H9 (cell line): ENCODE measurements at regions not wholly inside any gene's neighbourhood (a gene's known extent, or its start where the extent isn't known, plus 50 kb on each side); places are given as distances from the start of the nearest gene placed in this dataset.

Experiments
- DNase-seq: peaks from one replicate; pipeline ENCODE4 v3.0.0-alpha.2; 2017
- H2AFZ ChIP-seq: one replicate; pipeline ENCODE4 v1.6.1; 2013; ENCODE audit warnings: mild to moderate bottlenecking, low read length, control low read depth, moderate library complexity
- H2AK5ac ChIP-seq: 2 replicates; pipeline ENCODE4 v1.6.1; 2013; ENCODE audit warnings: low read length, control low read depth, mixed read lengths; ENCODE audit not compliant: insufficient read length
- H2BK120ac ChIP-seq: one replicate; pipeline ENCODE4 v1.6.1; 2013; ENCODE audit warnings: low read depth, mild to moderate bottlenecking, low read length, control low read depth, inconsistent platforms; ENCODE audit not compliant: poor library complexity, severe bottlenecking
- H2BK12ac ChIP-seq: 2 replicates; pipeline ENCODE4 v1.6.1; 2013; ENCODE audit warnings: low read length, control low read depth, mixed read lengths, low read depth; ENCODE audit not compliant: insufficient read length
- H2BK15ac ChIP-seq: 2 replicates; pipeline ENCODE4 v1.6.1; 2013; ENCODE audit warnings: low read depth, low read length, control low read depth
- H2BK20ac ChIP-seq: one replicate; pipeline ENCODE4 v1.6.1; 2013; ENCODE audit warnings: low read depth, mild to moderate bottlenecking, low read length, control low read depth, inconsistent platforms; ENCODE audit not compliant: poor library complexity, severe bottlenecking
- H2BK5ac ChIP-seq: 2 replicates; pipeline ENCODE4 v1.6.1; 2013; ENCODE audit warnings: low read length, control low read depth, mixed read lengths; ENCODE audit not compliant: insufficient read length
- H3K14ac ChIP-seq: 2 replicates; pipeline ENCODE4 v1.6.1; 2013; ENCODE audit warnings: low read length, control low read depth; ENCODE audit not compliant: insufficient read depth
- H3K18ac ChIP-seq: 2 replicates; pipeline ENCODE4 v1.6.1; 2013; ENCODE audit warnings: low read depth, mild to moderate bottlenecking, mixed read lengths, low read length, control low read depth; ENCODE audit not compliant: insufficient read length
- H3K23ac ChIP-seq: 2 replicates; pipeline ENCODE4 v1.6.1; 2013; ENCODE audit warnings: low read length, control low read depth, mixed read lengths, low read depth; ENCODE audit not compliant: insufficient read length
- H3K23me2 ChIP-seq: 2 replicates; pipeline ENCODE4 v1.6.1; 2013; ENCODE audit warnings: low read depth, mild to moderate bottlenecking, mixed read lengths, low read length, control low read depth; ENCODE audit not compliant: insufficient read length, poor library complexity, severe bottlenecking
- H3K27ac ChIP-seq: 2 replicates; pipeline ENCODE4 v1.5.1; 2013; ENCODE audit warnings: low read length, control low read depth, mixed read lengths, low read depth; ENCODE audit not compliant: insufficient read length
- H3K27me3 ChIP-seq: 2 replicates; pipeline ENCODE4 v1.6.1; 2013; ENCODE audit warnings: low read length, control low read depth, inconsistent platforms; ENCODE audit not compliant: insufficient read depth
- H3K4ac ChIP-seq: 2 replicates; pipeline ENCODE4 v1.6.1; 2013; ENCODE audit warnings: low read depth, mild to moderate bottlenecking, control low read depth, inconsistent platforms, low read length, moderate library complexity
- H3K4me1 ChIP-seq: 2 replicates; pipeline ENCODE4 v1.6.1; 2013; ENCODE audit warnings: low read length, control low read depth, inconsistent platforms; ENCODE audit not compliant: insufficient read depth
- H3K4me2 ChIP-seq: 2 replicates; pipeline ENCODE4 v1.6.1; 2013; ENCODE audit warnings: low read length, control low read depth, mixed read lengths; ENCODE audit not compliant: insufficient read length, insufficient read depth
- H3K56ac ChIP-seq: 2 replicates; pipeline ENCODE4 v1.6.1; 2013; ENCODE audit warnings: low read depth, mild to moderate bottlenecking, mixed read lengths, low read length, control low read depth; ENCODE audit not compliant: insufficient read length
- H3K79me1 ChIP-seq: 2 replicates; pipeline ENCODE4 v1.6.1; 2013; ENCODE audit warnings: low read depth, mild to moderate bottlenecking, moderate library complexity, low read length, control low read depth, inconsistent platforms; ENCODE audit not compliant: insufficient read depth, poor library complexity, severe bottlenecking
- H3K79me2 ChIP-seq: 2 replicates; pipeline ENCODE4 v1.6.1; 2013; ENCODE audit warnings: low read length, control low read depth, inconsistent platforms; ENCODE audit not compliant: insufficient read depth
- H3K9ac ChIP-seq: 2 replicates; pipeline ENCODE4 v1.6.1; 2013; ENCODE audit warnings: low read length, control low read depth, mixed read lengths; ENCODE audit not compliant: insufficient read length; ENCODE audit errors: extremely low read depth
- H3K9me3 ChIP-seq: one replicate; pipeline ENCODE4 v1.6.1; 2013; ENCODE audit warnings: low read depth, low read length, inconsistent platforms; ENCODE audit not compliant: control insufficient read depth
- H3T11ph ChIP-seq: one replicate; pipeline ENCODE4 v1.6.1; 2013; ENCODE audit warnings: mild to moderate bottlenecking, low read length, control low read depth, inconsistent platforms
- H4K20me1 ChIP-seq: one replicate; pipeline ENCODE4 v1.6.1; 2013; ENCODE audit not compliant: control insufficient read depth, insufficient read length, insufficient read depth
- H4K5ac ChIP-seq: 2 replicates; pipeline ENCODE4 v1.6.1; 2013; ENCODE audit warnings: low read depth, mild to moderate bottlenecking, mixed read lengths, low read length, control low read depth; ENCODE audit not compliant: insufficient read length
- H4K8ac ChIP-seq: replicated peaks from 2 replicates; pipeline ENCODE4 v1.6.1; 2013; ENCODE audit warnings: low read length, control low read depth, mixed read lengths, low read depth; ENCODE audit not compliant: insufficient read length
- H4K91ac ChIP-seq: 2 replicates; pipeline ENCODE4 v1.6.1; 2013; ENCODE audit warnings: low read depth, mild to moderate bottlenecking, moderate library complexity, mixed read lengths, low read length, control low read depth; ENCODE audit not compliant: insufficient read length
- H3K27ac Mint-ChIP-seq, 3 experiments: 2 replicates in 2 of 3; 3 replicates in 1 of 3; pipeline ENCODE4 v1.8.0; 2020 to 2021; ENCODE audit warnings: mixed read lengths in 3 of 3, mild to moderate bottlenecking in 1 of 3, moderate library complexity in 1 of 3
- H3K27me3 Mint-ChIP-seq: 2 replicates; pipeline ENCODE4 v1.8.0; 2021; ENCODE audit warnings: low read depth, mild to moderate bottlenecking, moderate library complexity, mixed read lengths
- H3K36me3 Mint-ChIP-seq, 3 experiments: 2 replicates in 2 of 3; 3 replicates in 1 of 3; pipeline ENCODE4 v1.8.0; 2020 to 2021; ENCODE audit warnings: low read depth in 3 of 3, mixed read lengths in 3 of 3; ENCODE audit not compliant: insufficient read depth in 1 of 3
- H3K4me1 Mint-ChIP-seq, 2 experiments: 2 replicates each; pipeline ENCODE4 v1.8.0; 2020; ENCODE audit warnings: mixed read lengths in 2 of 2
- H3K4me3 Mint-ChIP-seq, 2 experiments: 2 replicates in 1 of 2; 3 replicates in 1 of 2; pipeline ENCODE4 v1.8.0; 2020 to 2021; ENCODE audit warnings: mild to moderate bottlenecking in 2 of 2, mixed read lengths in 2 of 2, moderate library complexity in 1 of 2
- H3K9me3 Mint-ChIP-seq, 2 experiments: 2 replicates in 1 of 2; 3 replicates in 1 of 2; pipeline ENCODE4 v1.8.0; 2020; ENCODE audit warnings: mild to moderate bottlenecking in 2 of 2, mixed read lengths in 2 of 2, moderate library complexity in 1 of 2
- WGBS: extraction: QIAGEN DNeasy Blood & Tissue Kit; methylation state at CpG from one replicate; pipeline ENCODE4 v1.1.7; 2013; ENCODE audit warnings: missing lambda C conversion rate, low lambda C conversion rate, mixed read lengths; ENCODE audit not compliant: insufficient read length; ENCODE audit errors: extremely low coverage; 5-methylcytosine and 5-hydroxymethylcytosine counted together
- TF ChIP-seq, protein P1 (sequence below): fragments of 200-600 bp; sonication (generic); conservative IDR thresholded peaks from 3 replicates; pipeline ENCODE4 v1.8.0; 2021; ENCODE audit warnings: antibody characterized with exemption, mild to moderate bottlenecking

- H3K27me3 Mint-ChIP-seq, result peaks cover 7% of the 10 kb centered on the region
- H3K4me1 ChIP-seq, result peaks cover 21% of the 10 kb centered on the region
Measured at GRCh38 chr2:128642821-128643220, 324.2 kb upstream of the HS6ST1 start.

More at GRCh38 chr2:128642821-128643220, 324.2 kb upstream of the HS6ST1 start:
- no peaks in the 10 kb centered on the region for H3K23me2 ChIP-seq
- H3K27me3 ChIP-seq, result no peaks in the 10 kb centered on the region
- no peak overlapping the region; the same call in 1 of the 2 replicates for H3K4ac ChIP-seq
- H3T11ph ChIP-seq, result no peak overlapping the region
- H2BK12ac ChIP-seq, result no peak overlapping the region
- H2BK5ac ChIP-seq, result no peak overlapping the region
- no peak overlapping the region for H2BK15ac ChIP-seq
- no peak for DNase-seq
- H2BK120ac ChIP-seq, result no peak overlapping the region
- H4K91ac ChIP-seq, result no peak overlapping the region
- no peaks in the 10 kb centered on the region for H4K20me1 ChIP-seq
- no peak overlapping the region for H3K9ac ChIP-seq
- H3K9me3 ChIP-seq, result no peaks in the 10 kb centered on the region
- H3K56ac ChIP-seq, result no peak overlapping the region
- no peak overlapping the region for H4K5ac ChIP-seq
- no peak overlapping the region for H3K4me3 Mint-ChIP-seq
- H3K23ac ChIP-seq, result no peak overlapping the region
- WGBS, result no CpG with 5 or more reads among the region's 5 CpGs
- peak overlapping the region; percentile 49 for H3K18ac ChIP-seq
- no peak overlapping the region for H3K14ac ChIP-seq
- H2AFZ ChIP-seq, result no peak overlapping the region
- no peak overlapping the region for H4K8ac ChIP-seq
- H3K79me1 ChIP-seq, result no peaks in the 10 kb centered on the region
- H2BK20ac ChIP-seq, result no peak overlapping the region
- no peak overlapping the region for H3K27ac ChIP-seq
- no peaks in the 10 kb centered on the region for H3K9me3 Mint-ChIP-seq
- H3K79me2 ChIP-seq, result no peaks in the 10 kb centered on the region
- peaks cover 0 to 3% (median 2%) of the 10 kb centered on the region in 3 experiments; a peak in 2 of 7 replicates for H3K36me3 Mint-ChIP-seq
- peaks cover 80 to 88% of the 10 kb centered on the region in 2 experiments for H3K4me1 Mint-ChIP-seq
- H2AK5ac ChIP-seq, result no peak overlapping the region
- H3K4me2 ChIP-seq, result no peak overlapping the region
- peak overlapping the region in 1 of 3 experiments; percentile 36; a peak in 2 of 7 replicates for H3K27ac Mint-ChIP-seq
- TF ChIP-seq, protein P1, sequence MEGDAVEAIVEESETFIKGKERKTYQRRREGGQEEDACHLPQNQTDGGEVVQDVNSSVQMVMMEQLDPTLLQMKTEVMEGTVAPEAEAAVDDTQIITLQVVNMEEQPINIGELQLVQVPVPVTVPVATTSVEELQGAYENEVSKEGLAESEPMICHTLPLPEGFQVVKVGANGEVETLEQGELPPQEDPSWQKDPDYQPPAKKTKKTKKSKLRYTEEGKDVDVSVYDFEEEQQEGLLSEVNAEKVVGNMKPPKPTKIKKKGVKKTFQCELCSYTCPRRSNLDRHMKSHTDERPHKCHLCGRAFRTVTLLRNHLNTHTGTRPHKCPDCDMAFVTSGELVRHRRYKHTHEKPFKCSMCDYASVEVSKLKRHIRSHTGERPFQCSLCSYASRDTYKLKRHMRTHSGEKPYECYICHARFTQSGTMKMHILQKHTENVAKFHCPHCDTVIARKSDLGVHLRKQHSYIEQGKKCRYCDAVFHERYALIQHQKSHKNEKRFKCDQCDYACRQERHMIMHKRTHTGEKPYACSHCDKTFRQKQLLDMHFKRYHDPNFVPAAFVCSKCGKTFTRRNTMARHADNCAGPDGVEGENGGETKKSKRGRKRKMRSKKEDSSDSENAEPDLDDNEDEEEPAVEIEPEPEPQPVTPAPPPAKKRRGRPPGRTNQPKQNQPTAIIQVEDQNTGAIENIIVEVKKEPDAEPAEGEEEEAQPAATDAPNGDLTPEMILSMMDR, result no peak
